AG09309 (cell line): ENCODE measurements at regions not wholly inside any gene's neighbourhood (a gene's known extent, or its start where the extent isn't known, plus 50 kb on each side); places are given as distances from the start of the nearest gene placed in this dataset.
A peak's percentile ranks its signal among the peaks of the same experiment; 100 is the strongest.

Experiments
- DNase-seq: peaks from one replicate; pipeline ENCODE4 v3.0.0-alpha.2; 2010; ENCODE audit warnings: low read depth
- H3K4me3 ChIP-seq: 2 replicates; pipeline ENCODE4 v1.5.1; 2011; ENCODE audit warnings: mild to moderate bottlenecking, low read depth, low read length, moderate library complexity; ENCODE audit not compliant: control insufficient read depth
- CTCF ChIP-seq: IDR thresholded peaks from 2 replicates; pipeline ENCODE4 v1.5.1; 2011; ENCODE audit warnings: mild to moderate bottlenecking, low read depth, low read length, inconsistent platforms; ENCODE audit not compliant: insufficient read depth, control insufficient read depth; ENCODE audit errors: missing control alignments

GRCh38 chr3:22907161-22907780, 295.9 kb upstream of the UBE2E2 start:
- no peak overlapping the region for H3K4me3 ChIP-seq
- DNase-seq, result no peak
- no peak for TF ChIP-seq CTCF

GRCh38 chr3:22907796-22908195, 295.3 kb upstream of the UBE2E2 start:
- TF ChIP-seq CTCF, result no peak
- DNase-seq, result no peak
- H3K4me3 ChIP-seq, result no peak overlapping the region

GRCh38 chr3:22908989-22909507, 294.1 kb upstream of the UBE2E2 start:
- no peak for DNase-seq
- no peak for TF ChIP-seq CTCF
- no peak overlapping the region for H3K4me3 ChIP-seq

- no peak overlapping the region for H3K4me3 ChIP-seq
- no peak for DNase-seq
- no peak for TF ChIP-seq CTCF
Observed at GRCh38 chr3:22916933-22917332, 286.2 kb upstream of the UBE2E2 start.

GRCh38 chr3:22920006-22920405, 283.1 kb upstream of the UBE2E2 start:
- no peak for TF ChIP-seq CTCF
- no peak for DNase-seq
- no peak overlapping the region for H3K4me3 ChIP-seq

GRCh38 chr3:22922317-22922716, 280.8 kb upstream of the UBE2E2 start:
- peak; percentile 29 for TF ChIP-seq CTCF
- no peak for DNase-seq
- H3K4me3 ChIP-seq, result no peak overlapping the region

GRCh38 chr3:22923711-22924110, 279.4 kb upstream of the UBE2E2 start:
- DNase-seq, result no peak
- no peak for TF ChIP-seq CTCF
- H3K4me3 ChIP-seq, result no peak overlapping the region
